Superior temporal gyrus (tissue), 1 donor: ENCODE measurements at regions not wholly inside any gene's neighbourhood (a gene's known extent, or its start where the extent isn't known, plus 50 kb on each side); places are given as distances from the start of the nearest gene placed in this dataset.
"Not testable (repeated sequence)": the region's sequence is repeated elsewhere in the genome, so short reads cannot be mapped to it uniquely, and the experiment has no call there.

Experiments
- DNase-seq: peaks from one replicate; pipeline ENCODE4 v3.0.0-alpha.2; 2016; ENCODE audit errors: extremely low spot score

DNA sequence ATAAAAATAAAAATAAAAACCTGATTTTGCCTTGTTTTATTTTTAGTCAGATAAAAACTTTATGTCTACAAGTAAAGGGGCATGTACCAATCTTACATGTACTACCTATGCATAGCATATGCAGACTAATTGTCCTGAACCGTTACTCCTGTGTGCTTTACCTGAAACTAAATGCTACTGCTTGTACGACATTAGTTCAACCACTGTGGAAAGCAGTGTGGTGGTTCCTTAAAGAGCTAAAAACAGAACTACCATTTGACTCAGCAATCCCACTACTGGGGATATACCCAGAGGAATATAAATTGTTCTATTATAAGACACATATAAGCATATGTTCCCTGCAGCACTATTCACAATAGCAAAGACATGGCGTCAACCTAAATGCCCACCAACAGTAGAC is 426.0 kb upstream of the PMFBP1 start:
- no peak for DNase-seq

DNA sequence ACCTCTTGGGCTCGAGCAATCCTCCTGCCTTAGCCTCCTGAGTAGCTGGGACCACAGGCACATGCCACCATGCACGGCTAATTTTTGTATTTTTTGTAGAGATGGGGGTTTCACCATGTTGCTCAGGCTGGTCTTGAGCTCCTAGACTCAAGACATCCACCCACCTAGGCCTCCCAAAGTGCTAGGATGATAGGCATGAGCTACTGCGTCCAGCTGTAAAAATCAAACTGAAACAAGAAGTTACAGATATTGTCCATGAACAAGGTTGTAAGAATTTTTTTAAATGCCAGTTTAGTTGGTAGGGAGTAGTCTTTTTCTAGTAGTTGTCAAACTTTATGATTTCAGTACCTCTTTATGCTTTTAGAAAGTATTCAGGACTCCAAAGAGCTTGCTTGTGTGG is 424.4 kb upstream of the PMFBP1 start:
- no peak for DNase-seq

DNA sequence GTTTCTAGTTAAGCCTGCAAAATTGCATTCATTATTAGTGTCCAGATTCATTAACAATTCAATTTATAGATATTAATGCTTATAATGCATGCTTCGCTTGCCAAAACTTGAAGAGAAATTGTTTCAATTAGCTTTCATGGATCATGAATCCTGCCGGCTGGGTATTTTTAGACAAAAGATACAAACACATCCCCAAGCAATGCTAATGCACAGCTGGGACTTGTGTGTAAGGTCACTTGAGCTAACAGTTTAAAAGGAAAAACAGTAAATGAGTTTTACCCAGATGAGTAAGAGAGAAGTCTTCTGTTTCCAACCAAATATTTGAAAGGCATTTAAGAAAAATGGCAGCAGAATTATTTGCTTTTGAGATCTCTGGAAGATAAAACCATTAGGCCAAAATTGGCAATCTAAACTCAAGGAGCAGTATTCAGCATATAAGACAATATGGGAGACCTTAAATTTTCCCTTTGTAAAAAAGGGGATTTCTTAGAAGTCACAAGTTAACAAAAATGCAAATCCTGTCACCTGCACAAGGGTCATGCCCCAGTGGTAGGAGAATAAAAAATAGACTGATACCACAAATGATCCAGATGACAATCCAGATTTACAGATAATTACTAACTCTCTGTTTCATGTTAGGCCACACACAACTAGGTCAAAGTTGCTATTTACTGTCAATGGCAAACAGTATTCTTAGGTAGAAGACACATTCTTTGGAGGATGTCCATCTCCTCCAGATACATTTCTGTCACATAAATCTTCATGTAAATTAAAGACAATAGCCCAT is 418.4 kb upstream of the PMFBP1 start:
- no peak for DNase-seq

DNA sequence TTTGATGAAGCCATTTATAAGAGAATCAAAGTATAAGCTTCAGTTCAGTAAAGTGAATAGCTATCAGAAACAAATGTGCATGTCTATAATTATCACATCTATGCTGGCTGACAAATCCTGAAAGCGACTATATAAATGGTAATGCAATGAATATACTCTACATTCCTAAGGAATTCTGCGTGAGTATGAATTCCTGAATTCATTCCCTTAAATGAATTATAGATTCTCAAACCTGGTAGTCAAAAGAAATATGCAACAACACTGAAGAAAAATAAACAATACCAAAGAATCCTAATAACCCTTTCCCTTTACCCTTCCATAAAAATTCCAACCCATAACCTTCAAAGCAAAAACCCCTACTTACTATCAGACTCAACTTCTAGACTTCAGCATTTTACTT is 416.6 kb upstream of the PMFBP1 start:
- no peak for DNase-seq

DNA sequence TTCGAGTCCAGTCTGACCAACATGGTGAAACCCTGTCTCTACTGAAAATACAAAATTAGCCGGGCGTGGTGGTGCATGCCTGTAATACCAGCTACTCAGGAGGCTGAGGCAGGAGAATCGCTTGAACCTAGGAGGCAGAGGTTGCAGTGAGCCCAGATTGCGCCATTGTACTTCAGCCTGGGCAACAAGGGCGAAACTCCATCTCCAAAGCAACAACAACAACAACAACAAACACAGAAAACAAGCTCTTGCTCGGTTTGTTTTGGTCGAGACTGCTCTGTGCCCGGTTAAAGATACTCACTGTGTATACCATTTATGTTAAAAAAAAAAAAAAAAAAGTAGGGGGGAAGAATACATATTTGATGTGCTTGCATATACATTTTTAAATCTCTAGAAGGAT is 406.1 kb upstream of the PMFBP1 start:
- DNase-seq = not testable (repeated sequence)

DNA sequence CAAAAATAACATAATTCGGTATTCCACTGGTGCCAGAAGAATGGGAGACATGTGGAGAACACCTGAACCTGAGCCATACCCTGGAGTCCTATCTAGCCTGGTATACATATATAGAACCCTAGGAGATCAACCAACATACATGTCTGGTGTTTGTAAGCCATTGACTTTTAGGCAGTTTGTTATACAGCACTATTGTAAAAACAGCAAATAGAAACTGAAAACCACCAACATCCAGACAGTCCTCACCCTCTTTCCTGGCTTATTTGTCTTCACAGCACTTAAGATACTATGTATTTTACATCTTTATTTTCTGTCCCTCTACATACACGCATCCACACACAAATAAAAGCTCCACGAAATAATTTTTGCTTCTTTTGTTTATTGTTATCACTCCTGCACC is 404.2 kb upstream of the PMFBP1 start:
- DNase-seq = no peak

DNA sequence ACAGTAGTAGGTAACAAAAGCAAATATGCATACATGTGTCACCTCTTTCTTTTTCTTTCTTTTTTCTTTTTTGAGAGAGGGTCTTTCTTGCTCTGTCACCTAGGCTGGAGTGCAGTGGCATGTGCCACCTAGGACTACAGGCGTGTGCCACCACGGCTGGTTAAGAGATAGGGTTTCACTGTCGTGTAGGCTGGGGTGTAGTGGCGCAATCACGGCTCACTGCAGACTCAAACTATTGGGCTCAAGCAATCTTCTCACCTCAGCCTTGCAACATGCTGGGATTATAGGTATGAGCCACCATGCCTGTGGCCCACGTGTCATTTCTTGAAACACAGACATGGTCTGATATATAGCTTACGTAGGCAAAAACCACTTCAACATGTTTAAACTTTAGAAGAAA is 397.7 kb upstream of the PMFBP1 start:
- DNase-seq = no peak

DNA sequence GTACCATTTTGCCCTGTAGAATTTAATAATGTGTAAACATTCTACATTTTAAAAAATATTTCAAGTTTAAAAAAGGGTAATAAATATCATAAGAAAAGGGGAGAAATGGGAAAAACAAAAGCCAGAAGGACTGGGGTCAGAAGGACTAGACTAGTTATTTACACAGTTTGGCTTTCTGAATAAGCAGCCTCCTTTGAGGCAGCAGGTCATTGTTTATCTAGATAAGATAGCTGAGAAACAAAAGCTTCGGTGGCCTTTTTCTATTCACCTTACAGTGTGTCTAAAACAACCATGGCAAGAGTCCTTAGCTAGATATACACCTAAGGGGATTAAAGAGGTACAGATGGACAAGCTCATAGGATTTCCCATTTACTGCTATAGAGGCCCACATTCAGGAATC is 396.5 kb upstream of the PMFBP1 start:
- no peak for DNase-seq

DNA sequence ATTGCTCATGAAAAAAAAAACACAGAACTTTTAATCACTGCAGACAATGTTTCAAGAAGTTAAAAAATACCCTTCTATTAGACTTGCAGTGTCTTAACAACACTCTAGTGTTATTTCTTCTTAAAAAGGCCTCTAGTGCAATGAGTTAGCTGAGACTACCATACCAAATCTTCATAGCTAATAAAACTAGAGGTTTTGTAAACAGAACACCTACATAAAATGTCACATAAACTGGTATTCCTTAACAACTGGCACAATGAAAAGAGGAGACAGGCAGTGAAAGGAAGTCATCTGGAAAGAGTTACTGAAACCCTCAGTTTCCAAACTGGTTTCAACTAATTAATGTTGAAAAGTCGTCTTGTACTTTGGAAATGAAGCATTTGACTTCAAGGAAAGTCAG is 394.2 kb upstream of the PMFBP1 start:
- DNase-seq = no peak

DNA sequence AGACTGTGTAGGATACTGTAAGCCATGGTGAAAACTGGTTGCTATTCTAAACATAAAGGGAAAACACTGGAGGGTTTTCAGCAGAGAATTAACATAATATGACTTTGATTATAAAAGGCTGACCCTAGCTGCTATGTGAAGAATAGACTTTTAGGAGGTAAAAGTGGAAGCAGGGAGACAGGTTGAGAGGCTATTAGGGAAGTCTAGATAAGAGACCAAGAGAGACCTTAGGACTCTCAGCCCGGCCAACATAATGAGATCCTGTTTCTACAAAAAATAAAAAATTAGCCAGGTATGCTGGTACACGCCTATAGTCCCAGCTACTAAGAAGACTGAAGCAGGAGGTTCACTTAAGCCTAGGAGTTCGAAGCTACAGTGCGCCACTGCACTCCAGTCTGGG is 393.2 kb upstream of the PMFBP1 start:
- DNase-seq = no peak

DNA sequence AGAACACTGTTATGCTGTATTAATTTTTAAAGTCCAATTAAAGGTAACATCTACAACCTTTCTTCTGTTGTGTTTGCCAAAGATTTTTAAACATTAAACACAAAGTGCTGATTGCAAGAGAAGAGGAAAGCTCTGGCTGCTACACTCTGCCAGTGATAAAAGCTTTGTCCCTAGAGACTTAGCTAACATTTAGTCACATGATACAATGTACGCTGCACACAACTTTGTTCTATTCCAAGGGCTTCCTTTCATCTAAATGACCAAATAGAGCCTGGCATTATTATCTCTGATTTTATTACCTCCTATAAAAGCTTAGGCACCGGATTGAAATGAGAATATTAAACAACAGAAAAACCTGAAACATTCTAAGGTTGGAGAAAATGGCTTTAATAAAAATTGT is 388.7 kb upstream of the PMFBP1 start:
- no peak for DNase-seq

DNA sequence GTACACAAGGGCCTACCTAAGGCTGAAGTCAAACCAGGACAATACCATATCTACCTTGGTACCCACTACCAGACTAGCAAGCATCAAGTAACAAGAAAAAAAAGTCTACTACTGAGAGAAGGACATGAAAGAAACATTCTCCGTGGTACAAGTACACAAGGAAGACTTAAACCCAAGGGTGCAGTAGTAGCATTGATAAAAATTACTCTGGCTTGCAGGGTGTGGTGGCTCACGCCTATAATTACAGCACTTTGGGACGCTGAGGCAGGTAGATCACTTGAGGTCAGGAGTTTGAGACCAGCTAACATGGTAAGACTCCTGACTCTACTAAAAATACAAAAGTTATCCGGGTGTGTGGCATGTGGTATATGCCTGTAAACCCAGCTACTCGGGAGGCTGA is 386.5 kb upstream of the PMFBP1 start:
- no peak for DNase-seq

DNA sequence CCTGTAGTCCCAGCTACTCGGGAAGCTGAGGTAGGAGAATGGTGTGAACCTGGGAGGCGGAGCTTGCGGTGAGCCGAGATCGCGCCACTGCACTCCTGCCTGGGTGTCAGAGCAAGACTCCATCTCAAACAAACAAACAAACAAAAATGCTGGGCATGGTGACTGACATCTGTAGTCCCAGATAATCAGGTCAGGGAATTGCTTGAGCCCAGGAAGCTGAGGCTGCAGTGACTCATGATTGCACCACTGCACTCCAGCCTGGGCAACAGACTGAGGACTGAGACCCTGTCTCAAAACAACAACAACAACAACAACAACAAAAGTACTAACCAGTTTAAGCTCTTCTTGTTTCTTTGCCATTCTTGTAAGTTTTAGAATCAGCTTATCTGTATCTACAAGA is 383.0 kb upstream of the PMFBP1 start:
- no peak for DNase-seq

DNA sequence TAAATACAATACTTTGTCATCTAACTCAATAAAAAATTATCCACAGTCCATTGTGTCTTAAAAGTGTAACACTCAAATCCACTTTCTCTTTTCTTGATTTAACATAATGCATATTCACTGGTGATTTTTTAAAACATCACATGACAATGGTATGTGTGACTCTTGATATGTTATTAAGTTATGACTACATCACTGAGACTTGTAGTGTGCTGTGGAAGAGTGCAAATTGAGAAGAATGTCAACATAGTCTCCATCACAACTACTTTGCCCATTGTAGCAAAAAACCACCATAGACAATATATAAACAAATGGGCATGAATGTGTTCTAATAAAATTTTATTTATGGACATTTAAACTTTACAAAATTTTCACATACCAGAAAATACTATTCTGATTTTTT is 380.7 kb upstream of the PMFBP1 start:
- DNase-seq = no peak

DNA sequence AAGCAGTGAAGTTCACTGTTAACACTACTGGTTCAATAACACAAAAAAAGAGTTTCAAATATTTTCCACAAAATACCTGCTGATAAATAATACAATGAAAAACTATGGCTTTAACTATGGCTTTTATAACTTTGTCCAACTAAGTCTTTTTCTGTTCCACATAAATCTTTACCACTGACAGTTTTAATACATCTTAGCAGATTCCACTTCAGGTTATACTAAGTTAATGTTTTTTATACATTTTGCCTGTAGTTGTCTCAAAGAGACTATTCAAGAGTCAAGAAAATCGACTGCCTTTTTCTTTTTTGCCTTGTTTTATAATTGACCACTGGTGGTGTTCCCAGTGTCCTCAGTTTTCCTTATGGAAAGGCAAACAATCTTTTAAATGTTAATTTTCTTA is 379.7 kb upstream of the PMFBP1 start:
- no peak for DNase-seq

DNA sequence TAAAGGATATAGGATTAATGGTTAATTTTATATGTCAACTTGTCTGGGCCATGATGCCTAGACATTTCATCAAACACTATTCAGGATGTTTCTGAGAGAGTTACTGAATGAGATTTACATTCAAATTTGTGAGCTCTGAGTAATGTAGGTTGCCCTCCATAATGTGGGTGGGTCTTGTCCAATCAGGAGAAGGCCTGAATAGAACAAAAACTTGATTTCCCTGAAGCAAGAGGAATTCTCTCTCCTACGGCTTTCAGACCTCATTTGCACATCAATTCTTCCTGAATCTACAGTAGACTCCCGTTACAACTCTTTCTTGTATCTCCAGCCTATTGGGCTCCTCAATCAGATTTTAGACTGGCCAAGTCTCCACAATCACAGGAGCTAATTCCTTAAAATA is 377.9 kb upstream of the PMFBP1 start:
- no peak for DNase-seq

DNA sequence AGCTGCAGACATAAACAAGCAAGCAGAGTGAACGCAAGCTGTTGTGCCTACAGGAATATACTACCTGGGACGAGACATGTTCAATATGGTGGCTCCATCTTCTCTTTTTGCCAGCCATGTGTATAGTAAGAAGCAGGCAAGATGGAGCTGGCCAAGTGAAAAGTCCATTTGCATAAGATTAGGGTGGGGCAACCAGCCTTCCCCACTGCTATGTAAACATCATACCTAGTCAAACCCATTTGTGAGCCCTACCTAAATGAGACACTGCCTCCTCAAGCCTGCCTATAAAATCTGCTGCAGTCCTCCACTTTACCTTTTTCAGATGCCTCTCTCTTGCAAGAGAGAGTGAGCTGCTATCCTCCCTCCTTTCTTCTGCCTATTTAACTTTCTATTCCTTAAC is 370.1 kb upstream of the PMFBP1 start:
- DNase-seq = no peak

DNA sequence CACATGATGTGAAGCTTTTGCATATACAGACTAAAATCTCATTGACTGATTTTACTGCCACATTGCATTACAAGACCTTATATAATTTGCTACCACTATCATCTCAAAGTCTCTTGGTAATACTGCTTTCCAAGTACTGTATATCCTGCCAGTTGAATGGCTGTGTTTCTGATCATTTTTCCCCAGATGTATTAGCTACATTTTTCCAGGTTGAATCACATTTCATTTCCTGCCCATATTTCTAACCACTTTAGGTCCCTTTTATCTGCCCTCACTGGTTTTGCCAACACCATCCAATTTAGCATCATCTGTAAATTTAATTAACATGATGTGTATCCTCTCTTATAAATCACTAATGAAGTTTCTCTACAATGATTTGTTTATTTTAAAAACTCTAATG is 365.7 kb upstream of the PMFBP1 start:
- no peak for DNase-seq

DNA sequence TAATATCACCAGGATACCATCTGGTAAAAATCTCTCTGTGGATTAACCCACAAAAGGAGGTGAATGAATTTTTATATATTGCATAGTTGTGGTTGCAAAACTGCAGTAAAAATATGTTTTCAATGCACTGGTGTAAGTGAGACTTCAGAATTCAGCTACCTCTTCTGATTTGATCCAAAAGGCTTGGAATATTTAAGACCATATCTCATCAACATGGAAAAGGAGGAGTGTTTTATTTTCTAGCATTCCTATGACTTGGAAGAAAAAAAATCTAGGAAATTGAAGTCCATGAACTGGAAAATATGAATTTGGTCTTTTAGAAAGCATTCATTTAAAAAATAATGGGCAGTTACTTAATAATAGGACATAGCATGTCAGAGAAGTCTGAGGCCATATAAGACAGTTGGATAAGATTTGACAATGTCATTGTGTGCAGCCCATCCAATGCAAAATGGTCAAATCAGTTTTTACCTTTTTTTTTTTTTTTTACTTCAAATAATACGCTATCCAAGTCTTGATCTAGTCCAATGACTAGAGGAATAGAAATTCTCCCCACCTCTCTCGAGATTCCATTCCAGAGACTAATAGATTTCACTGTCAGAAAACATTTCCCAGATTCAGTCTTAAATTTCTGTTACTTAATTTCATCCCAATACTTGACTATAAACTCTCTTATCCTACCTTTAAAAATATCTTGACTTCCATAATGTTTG is 364.9 kb upstream of the PMFBP1 start:
- DNase-seq = no peak

DNA sequence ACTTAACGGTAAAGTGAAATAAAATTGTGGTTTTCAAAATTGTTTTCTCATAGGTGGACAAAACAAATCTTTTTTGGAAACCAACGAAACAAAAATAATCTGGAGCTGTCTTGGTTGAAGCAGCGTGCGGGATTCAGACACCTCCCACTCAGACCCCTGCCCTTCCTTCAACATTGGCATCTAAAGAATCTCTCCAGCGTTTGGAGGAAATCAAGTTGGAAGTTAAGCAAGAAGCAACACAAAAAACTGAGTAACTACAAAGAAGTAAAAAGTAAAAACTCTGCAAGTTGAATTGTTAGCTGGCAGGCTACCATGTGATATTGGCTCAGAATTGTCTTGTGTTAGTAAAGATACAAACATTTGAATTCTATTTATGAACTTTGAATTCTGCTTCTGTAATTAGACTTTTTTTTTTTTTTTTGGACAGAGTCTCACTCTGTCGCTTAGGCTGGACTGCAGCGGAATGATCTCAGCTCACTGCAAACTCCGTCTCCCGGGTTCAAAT is 361.0 kb upstream of the PMFBP1 start:
- DNase-seq = no peak

DNA sequence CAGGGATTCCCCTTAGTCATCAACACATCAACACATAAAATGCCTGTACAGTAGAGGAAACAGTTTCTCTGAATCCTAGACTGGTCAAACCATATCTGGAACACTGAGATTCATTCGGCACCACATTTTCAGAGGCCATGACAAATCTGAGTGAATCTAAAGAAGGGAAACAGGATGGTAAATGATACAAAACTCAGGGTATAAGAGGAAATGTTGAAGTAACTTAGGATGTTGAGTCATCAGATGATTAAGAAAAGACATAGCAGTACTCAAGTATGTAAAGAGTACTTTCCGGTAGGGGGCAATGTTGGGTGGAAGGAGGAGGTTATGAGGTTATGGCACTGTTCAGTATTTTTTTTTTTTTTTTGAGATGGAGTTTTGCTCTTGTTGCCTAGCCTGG is 358.5 kb upstream of the PMFBP1 start:
- no peak for DNase-seq

DNA sequence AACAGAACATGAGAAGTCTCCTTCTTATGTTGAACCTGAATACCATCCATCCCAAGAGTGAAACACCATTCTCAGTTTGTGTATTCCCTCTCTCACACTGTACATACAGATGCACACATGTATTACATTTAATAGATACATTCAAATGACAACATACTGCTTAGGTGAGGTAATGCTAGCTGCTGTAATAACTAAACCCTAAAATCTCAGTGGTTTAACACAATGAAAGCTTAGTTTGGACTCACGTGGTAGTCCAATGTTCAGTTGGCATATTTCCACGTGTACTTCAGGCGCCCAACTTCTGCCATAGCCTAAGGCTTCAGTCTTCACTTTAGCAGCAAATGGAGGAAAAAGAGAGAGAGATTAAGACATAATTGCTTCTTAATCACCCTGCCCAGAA is 351.1 kb upstream of the PMFBP1 start:
- no peak for DNase-seq

DNA sequence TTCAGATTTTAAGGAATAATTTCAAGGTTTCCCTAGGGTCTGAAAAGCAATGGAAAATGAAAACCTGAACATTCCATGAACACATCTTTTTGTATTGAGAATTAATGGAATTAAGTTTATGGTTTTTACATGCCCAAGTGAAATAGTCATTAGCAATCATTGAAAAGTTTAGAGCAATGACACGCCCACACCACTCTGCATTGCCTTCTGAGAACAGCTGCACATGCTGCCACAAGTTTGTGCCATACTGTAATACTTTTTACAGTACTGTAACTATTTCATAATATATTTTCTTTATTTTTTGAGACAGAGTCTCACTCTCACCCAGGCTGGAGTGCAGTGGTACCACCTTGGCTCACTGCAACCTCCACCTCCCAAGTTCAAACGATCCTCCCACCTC is 345.2 kb upstream of the PMFBP1 start:
- no peak for DNase-seq

DNA sequence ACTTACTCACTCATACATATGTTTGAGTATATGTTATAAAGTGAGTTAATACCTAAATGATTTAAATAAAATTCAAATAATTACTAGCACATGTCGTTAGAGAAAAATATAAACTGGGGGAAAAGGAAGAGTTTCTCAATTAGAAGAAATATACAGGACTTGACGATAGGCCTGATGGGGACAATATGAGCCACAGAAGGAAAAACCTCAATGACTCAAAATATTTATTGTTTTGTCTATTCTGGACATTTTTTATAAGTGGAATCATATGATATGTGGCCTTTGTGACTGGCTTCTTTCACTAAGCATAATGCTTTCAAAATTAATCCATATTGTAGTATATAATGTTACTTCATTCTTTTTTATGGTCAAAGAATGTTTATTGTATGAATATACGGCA is 339.2 kb upstream of the PMFBP1 start:
- no peak for DNase-seq
